ENCODE measurements at regions not wholly inside any gene's neighbourhood (a gene's known extent, or its start where the extent isn't known, plus 50 kb on each side); places are given as distances from the start of the nearest gene placed in this dataset.

DNA sequence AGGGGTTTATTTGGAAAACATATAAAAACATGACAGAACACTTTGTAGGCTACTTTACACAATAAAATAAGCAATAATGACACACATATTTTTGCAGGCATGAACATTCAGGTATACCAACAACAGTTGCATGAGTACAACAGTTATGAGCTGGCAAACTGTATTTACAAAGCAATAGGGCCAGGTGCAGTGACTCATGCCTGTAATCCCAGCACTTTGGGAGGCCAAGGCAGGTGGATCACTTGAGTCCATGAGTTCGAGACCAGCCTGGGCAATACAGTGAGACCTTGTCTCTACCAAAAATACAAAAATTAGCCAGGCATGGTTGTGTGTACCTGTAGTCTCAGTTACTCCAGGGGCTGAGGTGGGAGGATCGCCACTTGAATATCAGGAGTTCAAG lies 101.1 kb downstream of the BMP4 start:
- H3K9me3 Mint-ChIP-seq = no peaks in the 10 kb centered on the region
- H3K27me3 Mint-ChIP-seq (ENCODE audit: low read depth, poor library complexity) = no peaks in the 10 kb centered on the region
- no peaks in the 10 kb centered on the region for H3K4me1 Mint-ChIP-seq
- TF ChIP-seq, protein P1, sequence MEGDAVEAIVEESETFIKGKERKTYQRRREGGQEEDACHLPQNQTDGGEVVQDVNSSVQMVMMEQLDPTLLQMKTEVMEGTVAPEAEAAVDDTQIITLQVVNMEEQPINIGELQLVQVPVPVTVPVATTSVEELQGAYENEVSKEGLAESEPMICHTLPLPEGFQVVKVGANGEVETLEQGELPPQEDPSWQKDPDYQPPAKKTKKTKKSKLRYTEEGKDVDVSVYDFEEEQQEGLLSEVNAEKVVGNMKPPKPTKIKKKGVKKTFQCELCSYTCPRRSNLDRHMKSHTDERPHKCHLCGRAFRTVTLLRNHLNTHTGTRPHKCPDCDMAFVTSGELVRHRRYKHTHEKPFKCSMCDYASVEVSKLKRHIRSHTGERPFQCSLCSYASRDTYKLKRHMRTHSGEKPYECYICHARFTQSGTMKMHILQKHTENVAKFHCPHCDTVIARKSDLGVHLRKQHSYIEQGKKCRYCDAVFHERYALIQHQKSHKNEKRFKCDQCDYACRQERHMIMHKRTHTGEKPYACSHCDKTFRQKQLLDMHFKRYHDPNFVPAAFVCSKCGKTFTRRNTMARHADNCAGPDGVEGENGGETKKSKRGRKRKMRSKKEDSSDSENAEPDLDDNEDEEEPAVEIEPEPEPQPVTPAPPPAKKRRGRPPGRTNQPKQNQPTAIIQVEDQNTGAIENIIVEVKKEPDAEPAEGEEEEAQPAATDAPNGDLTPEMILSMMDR (IDR thresholded peaks at IDR 0.05) = no peak
- no peak for DNase-seq
- no peak overlapping the region for H3K27ac Mint-ChIP-seq
- no peaks in the 10 kb centered on the region for H3K36me3 Mint-ChIP-seq (ENCODE audit: low read depth)
- H3K4me3 Mint-ChIP-seq = no peak overlapping the region

DNA sequence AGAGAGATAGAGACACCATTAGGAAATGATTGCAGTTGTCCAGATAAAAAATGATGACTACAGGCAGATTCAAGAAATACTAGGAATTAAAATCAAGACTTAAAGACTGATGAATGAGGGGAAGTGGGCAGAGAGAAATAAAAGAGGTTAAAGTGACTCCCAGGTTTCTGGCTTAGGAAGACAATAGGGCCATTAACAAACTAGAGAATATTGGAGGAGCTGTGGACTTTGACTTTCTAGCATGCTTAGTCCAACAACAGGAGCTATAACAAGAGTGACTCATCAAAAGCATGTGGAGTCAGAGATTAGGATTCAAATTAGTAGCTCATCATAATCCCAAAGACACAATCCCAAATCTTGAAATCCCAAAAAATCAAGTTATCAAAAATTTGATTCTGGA lies 101.5 kb downstream of the BMP4 start:
- Mint-ChIP-seq H3K4me3 (no peak overlapping the region), H3K4me1 (no peaks in the 10 kb centered on the region), H3K36me3 (ENCODE audit: low read depth) (no peaks in the 10 kb centered on the region), H3K27me3 (ENCODE audit: low read depth, poor library complexity) (no peaks in the 10 kb centered on the region), H3K9me3 (no peaks in the 10 kb centered on the region), H3K27ac (no peak overlapping the region)
- TF ChIP-seq, protein P1 (IDR thresholded peaks at IDR 0.05) = no peak
- DNase-seq = no peak

DNA sequence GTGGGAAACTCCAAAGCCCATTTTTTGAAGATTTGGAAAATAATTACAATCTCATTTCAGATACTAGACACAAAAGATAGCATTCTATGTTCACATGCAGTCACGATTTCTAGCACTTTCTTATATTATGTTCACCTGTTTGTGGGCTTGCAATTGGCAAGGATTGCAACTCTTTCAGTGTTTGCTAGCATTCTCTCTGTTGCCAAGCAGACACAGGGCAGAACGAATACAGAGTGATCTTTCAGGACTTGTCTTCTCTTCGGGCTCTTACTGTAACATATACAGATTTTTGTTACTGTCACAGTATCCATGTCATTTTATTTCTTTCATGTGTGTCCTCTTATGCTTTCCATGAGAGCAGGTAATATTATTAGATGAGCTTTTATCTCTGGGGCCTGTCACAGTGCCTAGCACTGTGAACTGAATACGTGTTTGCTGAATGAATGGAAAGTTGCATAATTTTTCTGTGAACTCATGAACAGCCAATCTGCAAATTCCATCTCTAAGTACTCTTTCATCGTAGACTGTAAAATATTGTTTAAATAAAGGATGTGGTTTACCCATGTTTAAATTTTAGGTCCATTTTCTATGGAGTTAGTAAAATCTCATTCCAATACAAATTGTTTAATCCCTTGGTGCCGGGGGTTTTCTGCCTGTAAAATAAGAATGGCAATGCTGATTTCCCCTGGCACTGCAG lies 105.1 kb downstream of the BMP4 start:
- Mint-ChIP-seq H3K9me3 (no peaks in the 10 kb centered on the region), H3K27me3 (ENCODE audit: low read depth, poor library complexity) (no peaks in the 10 kb centered on the region), H3K27ac (no peak overlapping the region), H3K4me1 (no peaks in the 10 kb centered on the region), H3K4me3 (no peak overlapping the region), H3K36me3 (ENCODE audit: low read depth) (no peaks in the 10 kb centered on the region)
- no peak for DNase-seq
- TF ChIP-seq, protein P1 (IDR thresholded peaks at IDR 0.05) = no peak

DNA sequence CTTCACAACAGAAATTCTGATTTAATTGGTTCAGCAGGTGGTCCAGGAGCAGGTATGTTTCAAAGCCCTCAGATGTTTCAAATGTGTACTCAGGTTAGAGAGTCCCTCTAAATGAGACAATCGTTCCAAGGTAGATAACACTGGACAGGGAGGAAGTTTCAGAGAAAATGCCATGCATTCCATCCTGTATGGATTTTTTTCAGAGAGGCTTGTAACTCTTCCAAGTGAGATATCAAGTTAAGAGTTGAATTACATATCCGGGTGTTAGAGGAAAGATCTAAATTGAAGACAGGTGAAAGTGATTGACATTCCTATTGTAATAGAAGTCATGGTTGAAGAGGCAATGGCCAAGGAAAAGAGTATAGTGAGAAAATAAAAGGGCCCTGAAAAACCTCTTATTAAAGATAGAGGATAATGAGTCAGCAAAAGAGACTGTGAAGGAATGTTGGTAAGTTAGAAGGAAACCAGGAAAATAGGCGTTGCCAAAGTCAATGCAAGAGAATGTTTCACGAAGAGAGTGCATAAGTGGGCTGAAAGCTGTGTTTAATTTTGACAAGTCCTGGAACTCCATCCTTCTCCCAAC lies 105.8 kb downstream of the BMP4 start:
- Mint-ChIP-seq H3K9me3 (no peaks in the 10 kb centered on the region), H3K27me3 (ENCODE audit: low read depth, poor library complexity) (no peaks in the 10 kb centered on the region), H3K4me3 (no peak overlapping the region), H3K27ac (no peak overlapping the region), H3K36me3 (ENCODE audit: low read depth) (no peaks in the 10 kb centered on the region), H3K4me1 (no peaks in the 10 kb centered on the region)
- DNase-seq = no peak
- TF ChIP-seq, protein P1 (IDR thresholded peaks at IDR 0.05) = no peak

DNA sequence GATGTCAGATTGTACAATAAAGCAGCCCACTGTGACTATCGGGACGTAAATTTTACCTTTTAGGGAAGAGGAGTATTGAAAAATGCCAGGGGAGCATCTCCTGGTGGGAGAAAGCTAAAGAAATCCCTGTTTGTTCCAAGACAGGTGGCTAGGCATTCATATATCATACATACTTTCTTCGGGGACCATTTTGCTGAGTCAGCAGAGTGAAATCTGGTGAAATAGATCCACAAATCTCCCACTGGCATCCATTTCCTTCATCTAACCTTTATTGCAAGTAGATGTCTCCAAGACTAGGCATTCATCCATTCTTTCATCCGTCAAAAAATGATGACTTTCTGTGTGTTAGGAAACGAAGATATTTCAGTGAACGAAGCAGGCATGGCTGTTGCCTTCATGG lies 107.1 kb downstream of the BMP4 start:
- TF ChIP-seq, protein P1 (IDR thresholded peaks at IDR 0.05) = no peak
- Mint-ChIP-seq H3K36me3 (ENCODE audit: low read depth) (no peaks in the 10 kb centered on the region), H3K4me1 (no peaks in the 10 kb centered on the region), H3K27me3 (ENCODE audit: low read depth, poor library complexity) (no peaks in the 10 kb centered on the region), H3K9me3 (no peaks in the 10 kb centered on the region), H3K4me3 (no peak overlapping the region), H3K27ac (no peak overlapping the region)
- no peak for DNase-seq

DNA sequence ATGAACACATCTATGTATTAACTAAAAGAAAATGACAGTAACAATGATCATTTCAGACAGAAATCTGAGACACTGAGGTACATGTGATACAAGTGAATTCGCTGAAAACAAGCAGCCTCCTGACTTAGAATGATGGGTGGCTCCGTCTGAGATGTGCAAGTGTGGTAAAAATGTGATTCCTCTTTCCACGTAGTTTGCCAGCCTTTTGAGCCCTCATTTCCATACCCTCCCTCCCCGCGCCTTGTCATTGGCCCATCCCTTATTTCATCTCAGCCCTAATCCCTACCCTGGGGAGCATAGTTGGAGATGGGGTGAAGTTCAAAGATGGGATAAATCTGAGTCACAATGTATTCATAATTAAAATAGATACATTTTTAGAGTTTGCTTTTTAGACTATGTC lies 107.8 kb downstream of the BMP4 start:
- Mint-ChIP-seq H3K4me1 (no peaks in the 10 kb centered on the region), H3K9me3 (no peaks in the 10 kb centered on the region), H3K27ac (no peak overlapping the region), H3K27me3 (ENCODE audit: low read depth, poor library complexity) (no peaks in the 10 kb centered on the region), H3K36me3 (ENCODE audit: low read depth) (no peaks in the 10 kb centered on the region), H3K4me3 (no peak overlapping the region)
- no peak for DNase-seq
- TF ChIP-seq, protein P1 (IDR thresholded peaks at IDR 0.05) = no peak
